T-helper 2 cell treated with Interferon-gamma antibody and Interleukin-4, amounts not matched to agents 5 μg/mL and 100 μg/mL, for 36 hours (primary cell): ENCODE measurements at regions not wholly inside any gene's neighbourhood (a gene's known extent, or its start where the extent isn't known, plus 50 kb on each side); places are given as distances from the start of the nearest gene placed in this dataset.

Source experiments
- DNase-seq: peaks from one replicate; pipeline ENCODE4 v3.0.0; 2021; ENCODE audit warnings: low spot score
- H3K27ac Mint-ChIP-seq: one replicate; pipeline ENCODE4 v1.8.0; 2021; ENCODE audit warnings: mild to moderate bottlenecking, mixed read lengths
- H3K27me3 Mint-ChIP-seq: one replicate; pipeline ENCODE4 v1.8.0; 2021; ENCODE audit warnings: low read depth, mixed read lengths
- H3K36me3 Mint-ChIP-seq: one replicate; pipeline ENCODE4 v1.8.0; 2021; ENCODE audit warnings: low read depth, mixed read lengths
- H3K4me1 Mint-ChIP-seq: one replicate; pipeline ENCODE4 v1.8.0; 2021; ENCODE audit warnings: low read depth, mixed read lengths
- H3K4me3 Mint-ChIP-seq: one replicate; pipeline ENCODE4 v1.8.0; 2022; ENCODE audit warnings: mild to moderate bottlenecking, moderate library complexity, mixed read lengths
- H3K9me3 Mint-ChIP-seq: one replicate; pipeline ENCODE4 v1.8.0; 2021; ENCODE audit warnings: mixed read lengths

DNA sequence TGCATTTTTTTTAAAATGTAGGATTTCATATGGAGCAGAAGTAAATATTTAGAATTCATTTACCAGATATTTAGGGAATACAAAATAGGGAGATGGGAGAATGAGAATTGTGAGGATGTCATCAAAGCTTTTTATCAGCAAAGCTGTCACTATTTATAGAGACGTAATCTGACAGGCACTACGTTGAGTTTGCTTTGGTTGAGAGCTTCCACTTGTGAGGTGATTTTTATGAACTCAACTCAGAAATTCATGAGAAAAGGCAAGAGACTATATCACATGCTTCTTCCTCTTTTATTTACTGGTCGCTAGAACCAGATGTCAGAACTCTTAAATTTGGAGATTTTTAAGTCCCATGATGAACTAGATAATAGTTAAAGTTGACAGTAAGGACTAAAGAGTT is 211.2 kb downstream of the GBA3 start:
- no peaks in the 10 kb centered on the region for H3K36me3 Mint-ChIP-seq
- no peak overlapping the region for H3K27ac Mint-ChIP-seq
- no peaks in the 10 kb centered on the region for H3K4me1 Mint-ChIP-seq
- H3K27me3 Mint-ChIP-seq = no peaks in the 10 kb centered on the region
- no peak for DNase-seq
- H3K4me3 Mint-ChIP-seq = no peak overlapping the region
- H3K9me3 Mint-ChIP-seq = no peaks in the 10 kb centered on the region

DNA sequence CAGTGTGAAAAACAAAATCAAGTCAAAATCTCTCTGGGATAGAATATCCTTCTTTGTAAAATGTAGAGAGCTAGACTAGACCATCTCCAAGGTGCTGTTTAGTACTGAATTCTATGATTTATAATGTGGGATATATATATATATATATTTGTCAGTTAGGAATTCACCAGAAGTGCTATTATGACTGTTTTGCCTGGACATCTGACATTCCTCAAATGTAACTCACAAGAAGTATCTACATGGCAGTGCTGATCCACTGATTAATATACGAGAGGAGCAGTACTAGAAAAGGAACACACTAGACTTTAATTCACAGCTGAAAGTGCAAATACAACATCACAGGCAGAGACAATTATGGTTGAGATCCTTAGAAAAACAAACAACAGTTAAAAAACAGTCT is 208.9 kb downstream of the GBA3 start:
- H3K36me3 Mint-ChIP-seq = no peaks in the 10 kb centered on the region
- no peak overlapping the region for H3K4me3 Mint-ChIP-seq
- H3K27ac Mint-ChIP-seq = no peak overlapping the region
- no peaks in the 10 kb centered on the region for H3K9me3 Mint-ChIP-seq
- no peaks in the 10 kb centered on the region for H3K27me3 Mint-ChIP-seq
- H3K4me1 Mint-ChIP-seq = no peaks in the 10 kb centered on the region
- DNase-seq = no peak

DNA sequence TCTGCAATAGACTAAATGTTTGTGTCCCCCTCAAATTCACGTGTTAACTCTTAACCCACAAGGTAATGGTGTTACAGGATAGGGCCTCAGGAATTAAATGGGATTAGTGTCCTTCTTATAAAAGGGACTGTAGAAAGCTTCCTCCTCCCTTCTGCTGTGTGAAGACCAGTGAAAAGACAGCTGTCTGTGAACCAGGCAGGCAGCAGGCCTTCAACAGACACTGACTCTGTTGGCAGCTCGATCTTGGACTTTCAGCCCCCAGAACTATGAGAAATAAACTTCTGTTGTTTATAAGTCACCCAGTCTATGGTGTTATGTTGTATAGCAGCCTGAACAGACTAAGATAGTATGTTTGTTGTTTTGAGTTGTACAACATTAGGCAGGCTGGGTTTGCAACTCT is 208.1 kb downstream of the GBA3 start:
- Mint-ChIP-seq H3K4me3 (no peak overlapping the region), H3K27ac (no peak overlapping the region), H3K9me3 (no peaks in the 10 kb centered on the region), H3K4me1 (no peaks in the 10 kb centered on the region), H3K27me3 (no peaks in the 10 kb centered on the region), H3K36me3 (no peaks in the 10 kb centered on the region)
- DNase-seq = no peak

DNA sequence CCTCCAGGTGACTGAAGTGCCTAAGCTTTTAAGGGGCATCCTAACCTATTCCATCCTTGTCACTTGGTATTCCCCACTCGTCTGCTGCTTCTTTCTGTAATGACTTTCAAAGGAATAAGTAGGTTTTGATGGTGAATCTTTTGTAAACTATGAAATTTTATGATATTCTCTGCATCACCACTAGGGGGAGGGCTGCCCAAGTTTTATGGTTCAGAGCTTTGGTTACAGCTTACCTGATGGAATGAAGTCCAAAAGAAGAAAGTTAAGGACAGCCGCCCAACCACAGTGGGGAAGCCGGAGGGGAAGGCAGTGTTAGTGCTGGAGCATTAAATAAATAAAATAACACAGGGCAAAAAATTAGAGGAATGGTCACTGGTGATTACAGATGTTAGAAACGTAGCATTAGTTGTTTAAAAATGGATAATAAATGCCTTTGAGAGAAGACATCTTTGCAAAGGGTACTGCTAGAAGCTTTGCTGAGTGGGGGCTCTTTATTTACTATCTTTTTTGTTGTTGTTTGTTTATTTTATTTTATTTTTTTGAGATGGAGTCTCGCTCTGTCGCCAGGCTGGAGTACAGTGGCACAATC is 204.9 kb downstream of the GBA3 start:
- Mint-ChIP-seq H3K4me1 (no peaks in the 10 kb centered on the region), H3K9me3 (no peaks in the 10 kb centered on the region), H3K36me3 (no peaks in the 10 kb centered on the region), H3K27ac (no peak overlapping the region), H3K27me3 (no peaks in the 10 kb centered on the region), H3K4me3 (no peak overlapping the region)
- DNase-seq = peak; percentile 3

DNA sequence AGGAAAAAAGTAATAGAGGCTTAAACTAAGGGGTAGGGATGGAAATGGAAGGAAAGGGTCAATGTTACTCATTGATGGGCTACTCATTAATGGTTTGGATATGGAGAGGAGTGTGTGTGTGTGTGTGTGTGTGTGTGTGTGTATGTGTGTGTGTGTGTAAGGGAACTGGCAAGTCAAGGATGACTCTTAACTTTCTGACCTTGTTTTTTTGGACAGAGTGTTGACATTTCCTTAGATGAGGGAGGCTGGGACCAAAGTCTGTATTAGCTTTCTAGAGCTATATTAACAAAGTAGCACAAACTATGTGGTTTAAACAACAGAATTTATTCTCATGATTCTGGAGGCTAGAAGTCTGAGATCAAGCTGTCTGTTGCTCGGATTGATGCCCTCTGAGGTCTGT is 202.7 kb downstream of the GBA3 start:
- H3K9me3 Mint-ChIP-seq = no peaks in the 10 kb centered on the region
- no peak overlapping the region for H3K27ac Mint-ChIP-seq
- H3K4me1 Mint-ChIP-seq = no peaks in the 10 kb centered on the region
- H3K36me3 Mint-ChIP-seq = no peaks in the 10 kb centered on the region
- DNase-seq = no peak
- H3K4me3 Mint-ChIP-seq = no peak overlapping the region
- no peaks in the 10 kb centered on the region for H3K27me3 Mint-ChIP-seq

DNA sequence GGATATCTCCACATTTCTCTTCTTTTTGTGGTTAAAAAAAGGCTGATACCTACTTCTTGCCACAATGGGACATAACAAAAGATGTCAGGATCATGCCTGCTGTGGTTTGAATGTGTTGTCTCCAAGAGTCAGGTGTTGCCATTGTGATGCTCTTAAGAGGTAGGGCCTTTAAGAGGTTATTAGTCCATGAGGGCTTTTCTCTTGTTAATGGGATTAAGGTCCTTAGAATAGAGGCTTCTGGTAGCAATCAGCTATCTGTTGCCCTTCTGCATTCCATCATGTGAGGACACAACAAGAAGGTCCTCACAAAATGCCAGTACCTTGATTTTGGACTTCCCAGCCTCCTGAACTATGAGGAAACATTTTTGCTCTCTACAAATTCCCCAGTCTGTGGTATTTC is 191.4 kb downstream of the GBA3 start:
- no peak overlapping the region for H3K4me3 Mint-ChIP-seq
- no peak for DNase-seq
- no peaks in the 10 kb centered on the region for H3K4me1 Mint-ChIP-seq
- H3K27me3 Mint-ChIP-seq = peaks cover 2% of the 10 kb centered on the region
- H3K9me3 Mint-ChIP-seq = peaks cover 3% of the 10 kb centered on the region
- H3K36me3 Mint-ChIP-seq = no peaks in the 10 kb centered on the region
- H3K27ac Mint-ChIP-seq = no peak overlapping the region

DNA sequence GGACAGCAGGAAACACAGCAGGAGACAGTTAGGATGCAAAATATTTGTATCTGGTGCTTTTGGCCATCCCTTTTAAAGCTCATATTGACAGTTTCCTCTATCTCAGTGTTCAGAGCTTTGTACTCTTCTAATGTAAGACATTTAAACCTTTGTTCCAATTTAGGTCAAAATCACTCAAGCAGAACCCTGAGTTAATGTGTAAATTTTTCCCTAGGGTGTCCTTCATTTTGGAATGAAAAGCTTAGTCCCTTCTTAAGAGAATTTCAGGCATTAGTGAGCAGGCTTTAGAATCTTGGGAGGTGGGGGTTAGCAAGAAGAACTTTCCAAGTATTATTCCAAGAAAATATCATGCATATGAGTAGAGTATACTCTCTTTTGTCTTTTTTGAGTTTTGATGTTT is 188.7 kb downstream of the GBA3 start:
- Mint-ChIP-seq H3K4me1 (no peaks in the 10 kb centered on the region), H3K27ac (no peak overlapping the region), H3K4me3 (no peak overlapping the region), H3K27me3 (peaks cover 2% of the 10 kb centered on the region), H3K36me3 (no peaks in the 10 kb centered on the region), H3K9me3 (no peaks in the 10 kb centered on the region)
- DNase-seq = no peak

DNA sequence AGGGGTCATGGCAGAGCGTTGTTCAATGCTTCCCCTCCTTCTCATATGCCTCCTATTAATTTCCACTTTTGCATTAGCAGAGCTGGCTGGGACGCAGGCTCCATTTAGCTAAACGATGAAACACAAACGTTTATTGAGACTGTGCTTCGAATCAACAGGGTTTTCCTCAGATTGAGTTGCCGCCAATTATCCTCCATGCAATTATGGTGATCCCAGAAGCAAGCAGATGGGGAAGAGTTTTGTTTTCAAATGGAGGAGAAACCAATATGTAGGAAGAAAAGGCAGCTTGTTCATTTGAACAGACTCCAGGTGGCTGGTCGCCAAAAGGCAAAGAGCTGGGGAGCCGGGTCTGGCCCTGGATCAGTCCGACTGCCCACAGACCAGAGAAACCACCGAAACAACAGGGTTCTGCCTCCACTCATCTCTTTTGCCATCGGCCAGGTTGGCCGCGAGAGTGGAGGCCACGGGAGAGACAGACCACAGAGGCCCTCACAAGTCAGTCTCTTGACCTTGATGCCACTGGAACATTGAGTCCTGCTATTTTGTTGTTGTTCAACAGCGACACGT is 184.8 kb downstream of the GBA3 start:
- Mint-ChIP-seq H3K36me3 (no peaks in the 10 kb centered on the region), H3K27ac (no peak overlapping the region), H3K4me3 (no peak overlapping the region), H3K9me3 (no peaks in the 10 kb centered on the region), H3K27me3 (peaks cover 2% of the 10 kb centered on the region), H3K4me1 (no peaks in the 10 kb centered on the region)
- no peak for DNase-seq

DNA sequence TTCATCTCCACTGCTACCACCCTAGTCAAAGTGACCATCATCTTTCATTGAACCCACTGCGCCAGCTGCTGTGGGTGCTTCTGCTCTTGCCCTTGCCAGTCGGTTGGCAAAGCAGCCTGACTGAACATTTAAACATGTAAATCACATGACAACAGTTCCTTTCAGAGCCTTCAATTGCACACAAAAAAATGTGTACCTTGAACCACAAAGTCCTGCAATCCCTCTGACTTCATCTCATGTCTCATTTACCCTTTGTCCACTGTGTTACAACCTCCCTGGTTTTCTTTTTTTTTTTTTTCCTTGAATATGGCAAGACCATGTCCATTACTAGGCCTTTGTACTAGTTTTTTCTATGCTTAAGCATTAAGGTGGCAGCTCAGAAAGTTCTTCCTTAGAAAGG is 183.5 kb downstream of the GBA3 start:
- H3K4me1 Mint-ChIP-seq = no peaks in the 10 kb centered on the region
- DNase-seq = no peak
- no peak overlapping the region for H3K4me3 Mint-ChIP-seq
- no peaks in the 10 kb centered on the region for H3K36me3 Mint-ChIP-seq
- H3K27ac Mint-ChIP-seq = no peak overlapping the region
- no peaks in the 10 kb centered on the region for H3K9me3 Mint-ChIP-seq
- H3K27me3 Mint-ChIP-seq = peaks cover 2% of the 10 kb centered on the region

DNA sequence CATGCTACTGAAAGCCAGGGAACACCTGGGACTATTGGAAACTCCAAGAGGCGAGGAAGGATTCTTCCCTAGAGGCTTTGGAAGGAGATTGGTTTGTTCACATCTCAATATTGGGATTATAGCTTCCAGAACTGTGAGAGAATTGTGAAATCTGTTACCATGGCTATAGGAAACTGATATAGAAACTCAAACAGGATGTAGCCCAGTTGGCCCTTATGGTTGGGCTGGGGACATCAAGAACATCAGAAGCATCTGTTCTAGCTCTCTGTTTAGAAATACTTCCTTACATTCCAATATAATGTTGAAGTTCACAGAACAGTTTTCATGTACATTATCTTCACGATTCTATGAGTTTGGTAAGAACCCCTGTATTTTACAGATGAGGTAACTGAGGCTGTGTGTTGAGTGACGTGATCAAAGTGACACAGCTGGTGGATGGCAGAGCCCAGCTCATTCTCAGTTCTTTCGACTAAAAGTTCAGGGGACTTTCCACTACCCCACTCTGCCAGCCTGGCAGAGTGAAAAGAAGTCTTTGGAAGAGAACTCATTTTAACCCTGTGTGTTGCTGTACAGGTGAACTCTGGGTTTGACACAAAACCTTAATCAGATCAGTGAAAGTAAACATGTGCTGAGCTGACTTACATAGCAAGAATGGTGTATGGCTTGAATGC is 183.0 kb downstream of the GBA3 start:
- DNase-seq = no peak
- no peak overlapping the region for H3K4me3 Mint-ChIP-seq
- H3K27me3 Mint-ChIP-seq = peaks cover 2% of the 10 kb centered on the region
- H3K27ac Mint-ChIP-seq = no peak overlapping the region
- no peaks in the 10 kb centered on the region for H3K4me1 Mint-ChIP-seq
- no peaks in the 10 kb centered on the region for H3K9me3 Mint-ChIP-seq
- H3K36me3 Mint-ChIP-seq = no peaks in the 10 kb centered on the region

DNA sequence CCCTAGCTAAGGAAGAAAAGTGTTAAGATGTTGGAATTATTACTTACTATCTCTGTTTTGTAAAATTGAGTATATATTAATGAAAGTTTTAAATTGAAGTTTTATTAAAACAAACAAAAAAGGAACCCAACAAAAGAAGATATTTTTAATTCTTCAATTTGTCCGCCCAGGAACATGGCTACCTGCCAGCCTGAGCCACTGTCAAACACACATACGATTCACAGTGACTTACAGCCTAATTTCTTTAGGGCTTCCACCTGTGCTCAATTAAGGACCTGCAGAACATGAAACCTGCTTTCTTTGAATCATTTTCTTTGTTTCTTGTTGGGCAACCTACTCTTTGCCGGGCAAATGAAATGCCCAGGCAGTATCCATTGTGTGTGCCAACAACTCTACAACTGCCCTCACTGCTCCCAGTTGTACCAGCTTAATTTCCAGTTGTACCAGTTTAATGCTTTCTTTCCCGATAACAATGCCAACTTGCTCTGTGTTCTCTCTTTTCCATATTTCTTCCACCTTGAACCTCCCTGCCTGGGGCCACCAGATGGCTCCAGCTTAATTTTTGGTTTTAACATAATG is 181.7 kb downstream of the GBA3 start:
- no peak overlapping the region for H3K4me3 Mint-ChIP-seq
- no peaks in the 10 kb centered on the region for H3K36me3 Mint-ChIP-seq
- H3K27ac Mint-ChIP-seq = no peak overlapping the region
- H3K4me1 Mint-ChIP-seq = no peaks in the 10 kb centered on the region
- no peaks in the 10 kb centered on the region for H3K9me3 Mint-ChIP-seq
- H3K27me3 Mint-ChIP-seq = no peaks in the 10 kb centered on the region
- no peak for DNase-seq

DNA sequence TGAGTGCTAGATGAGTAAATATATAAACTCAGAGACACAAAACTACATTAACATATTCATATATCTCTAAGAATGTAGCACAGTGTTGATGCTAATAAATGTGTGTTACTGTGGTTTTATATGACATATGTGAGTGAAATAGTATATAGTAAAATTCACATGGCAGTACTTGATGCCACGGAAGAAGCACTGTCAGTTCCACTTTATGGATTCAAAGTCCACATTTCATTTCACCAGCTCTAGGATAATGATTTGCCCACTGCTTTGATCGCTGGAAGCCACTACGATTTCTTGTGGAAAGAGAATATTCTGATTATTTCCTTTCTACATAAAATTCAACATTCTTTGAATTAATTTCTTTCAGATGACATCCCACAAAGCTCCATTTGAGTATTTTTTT is 181.2 kb downstream of the GBA3 start:
- no peaks in the 10 kb centered on the region for H3K4me1 Mint-ChIP-seq
- H3K4me3 Mint-ChIP-seq = no peak overlapping the region
- DNase-seq = no peak
- H3K27me3 Mint-ChIP-seq = no peaks in the 10 kb centered on the region
- no peaks in the 10 kb centered on the region for H3K36me3 Mint-ChIP-seq
- no peak overlapping the region for H3K27ac Mint-ChIP-seq
- H3K9me3 Mint-ChIP-seq = no peaks in the 10 kb centered on the region

DNA sequence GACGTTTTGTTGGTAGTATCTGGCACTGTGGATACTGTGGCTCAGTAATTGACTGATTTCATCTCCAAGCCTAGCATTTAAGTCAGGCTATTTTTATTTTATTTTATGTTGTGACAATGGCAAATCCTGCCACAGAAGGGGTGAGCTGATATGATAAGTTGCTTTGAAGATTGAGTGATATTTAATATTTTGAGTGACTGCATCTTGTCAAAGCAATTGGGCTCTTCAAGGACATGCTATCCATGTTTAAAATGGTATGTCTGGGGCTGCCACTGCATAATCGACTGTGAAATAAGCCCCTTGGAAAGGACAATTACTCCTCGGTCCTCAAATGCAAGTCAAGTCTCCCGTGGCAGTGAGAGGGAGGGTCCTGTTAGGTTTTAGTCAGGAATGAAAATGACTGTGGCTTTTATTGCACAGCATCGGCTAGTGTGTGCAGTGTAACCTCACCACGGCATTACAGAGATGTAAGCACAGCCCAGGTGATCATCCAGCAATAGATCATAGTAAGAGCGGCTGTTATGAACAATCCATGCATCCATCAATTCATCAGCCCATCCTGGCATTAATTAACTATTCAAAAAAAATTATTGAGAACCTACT is 178.2 kb downstream of the GBA3 start:
- Mint-ChIP-seq H3K4me1 (no peaks in the 10 kb centered on the region), H3K9me3 (no peaks in the 10 kb centered on the region), H3K36me3 (no peaks in the 10 kb centered on the region), H3K27ac (no peak overlapping the region), H3K4me3 (no peak overlapping the region), H3K27me3 (no peaks in the 10 kb centered on the region)
- no peak for DNase-seq

DNA sequence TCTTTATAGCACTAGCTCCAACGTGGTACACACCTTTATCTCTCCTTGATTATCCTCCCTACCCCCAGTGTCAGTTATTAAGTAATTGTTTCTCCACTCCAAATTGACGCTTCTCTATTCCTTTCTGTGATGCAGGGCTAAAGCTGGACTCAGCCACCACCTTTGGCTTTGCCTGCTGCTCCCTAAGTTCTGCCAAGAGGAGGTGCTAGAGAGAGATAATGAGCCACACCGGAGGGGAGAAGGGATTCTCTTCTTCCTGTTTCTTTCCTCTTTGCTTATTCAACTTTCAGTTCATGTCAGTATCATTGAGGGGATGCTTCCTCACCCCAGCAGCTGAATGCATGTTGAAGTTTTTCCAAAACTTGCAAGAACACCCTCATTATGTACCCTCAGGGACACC is 176.5 kb downstream of the GBA3 start:
- H3K36me3 Mint-ChIP-seq = no peaks in the 10 kb centered on the region
- H3K4me1 Mint-ChIP-seq = no peaks in the 10 kb centered on the region
- no peak overlapping the region for H3K27ac Mint-ChIP-seq
- no peak overlapping the region for H3K4me3 Mint-ChIP-seq
- H3K27me3 Mint-ChIP-seq = no peaks in the 10 kb centered on the region
- H3K9me3 Mint-ChIP-seq = no peaks in the 10 kb centered on the region
- DNase-seq = no peak
